H1 (cell line): ENCODE measurements at regions not wholly inside any gene's neighbourhood (a gene's known extent, or its start where the extent isn't known, plus 50 kb on each side); places are given as distances from the start of the nearest gene placed in this dataset.

Experiments
- CTCF ChIA-PET: fragments of 300-600 bp; sonication (Branson Sonifier 250); formaldehyde crosslinking; loops from one replicate; lab custom pipeline; 2021; ENCODE audit not compliant: partially characterized antibody; lab: Charles Lee
- POLR2A ChIA-PET: fragments of 300-600 bp; sonication (Branson Sonifier 250); formaldehyde crosslinking; loops from one replicate; lab custom pipeline; 2021; ENCODE audit warnings: inconsistent platforms; ENCODE audit not compliant: partially characterized antibody; lab: Charles Lee
- DNase-seq, 2 experiments: peaks; one replicate each; pipeline versions ENCODE4 v3.0.0 to v3.0.0-alpha.2; 2010 to 2022; ENCODE audit warnings: low spot score in 2 of 2, low read depth in 1 of 2, mixed read lengths in 1 of 2
- FAIRE-seq: peaks from 2 replicates; lab custom pipeline; 2011; peaks lifted over from hg19 to GRCh38; lab: Jason Lieb, UNC
- H2AFZ ChIP-seq: 2 replicates; pipeline ENCODE4 v1.8.1; 2012; ENCODE audit warnings: low read length, inconsistent platforms
- H2AK5ac ChIP-seq: 2 replicates; pipeline ENCODE4 v1.6.1; 2013; ENCODE audit warnings: low read depth, low read length
- H2BK120ac ChIP-seq: replicated peaks from 2 replicates; pipeline ENCODE3; 2013; ENCODE audit warnings: low read depth, low read length, inconsistent platforms
- H2BK12ac ChIP-seq: 2 replicates; pipeline ENCODE4 v1.6.1; 2013; ENCODE audit warnings: low read depth, low read length
- H2BK15ac ChIP-seq: 2 replicates; pipeline ENCODE4 v1.6.1; 2013; ENCODE audit warnings: low read length
- H2BK20ac ChIP-seq: 2 replicates; pipeline ENCODE4 v1.6.1; 2013; ENCODE audit warnings: low read length
- H2BK5ac ChIP-seq: 2 replicates; pipeline ENCODE4 v1.6.1; 2013; ENCODE audit warnings: low read depth, low read length
- H3K14ac ChIP-seq: 2 replicates; pipeline ENCODE4 v1.6.1; 2013; ENCODE audit warnings: inconsistent platforms; ENCODE audit not compliant: insufficient read length
- H3K18ac ChIP-seq: 2 replicates; pipeline ENCODE4 v1.6.1; 2013; ENCODE audit warnings: low read length; ENCODE audit errors: extremely low read depth
- H3K23ac ChIP-seq: 2 replicates; pipeline ENCODE4 v1.6.1; 2013; ENCODE audit warnings: inconsistent platforms; ENCODE audit not compliant: insufficient read length
- H3K23me2 ChIP-seq: 2 replicates; pipeline ENCODE4 v1.6.1; 2013; ENCODE audit warnings: low read depth, low read length
- H3K27ac ChIP-seq: 2 replicates; pipeline ENCODE4 v1.6.1; 2011; ENCODE audit warnings: low read depth, low read length, inconsistent platforms
- H3K27me3 ChIP-seq, 4 experiments: replicated peaks in 1 of 4; 1 replicate in 1 of 4; 2 replicates in 3 of 4; pipeline versions ENCODE4 v1.6.1 to v1.8.1; 2011 to 2013; ENCODE audit warnings: low read length in 3 of 4, mild to moderate bottlenecking in 3 of 4, inconsistent platforms in 2 of 4, mixed read lengths in 2 of 4, moderate library complexity in 1 of 4; ENCODE audit not compliant: control insufficient read depth in 3 of 4, insufficient read depth in 3 of 4; ENCODE audit errors: extremely low read depth in 1 of 4
- H3K36me3 ChIP-seq, 4 experiments: 2 replicates each; pipeline versions ENCODE4 v1.6.1 to v1.8.1; 2011 to 2013; ENCODE audit warnings: mild to moderate bottlenecking in 4 of 4, low read length in 3 of 4, moderate library complexity in 2 of 4, control low read depth in 1 of 4, inconsistent platforms in 1 of 4; ENCODE audit not compliant: insufficient read depth in 4 of 4, control insufficient read depth in 2 of 4
- H3K4ac ChIP-seq: replicated peaks from 2 replicates; pipeline ENCODE3; 2013; ENCODE audit warnings: low read length, low read depth, mixed read lengths, inconsistent platforms; ENCODE audit not compliant: insufficient read length
- H3K4me1 ChIP-seq, 4 experiments: replicated peaks in 1 of 4; 1 replicate in 1 of 4; 2 replicates in 3 of 4; pipeline versions ENCODE4 v1.6.1 to v1.8.1; 2011 to 2013; ENCODE audit warnings: low read length in 3 of 4, inconsistent platforms in 2 of 4, mixed read lengths in 1 of 4; ENCODE audit not compliant: insufficient read depth in 4 of 4, control insufficient read depth in 3 of 4
- H3K4me2 ChIP-seq, 2 experiments: 2 replicates each; pipeline versions ENCODE4 v1.6.1 to v1.8.1; 2011 to 2013; ENCODE audit warnings: low read depth in 2 of 2, low read length in 2 of 2, control low read depth in 1 of 2, inconsistent platforms in 1 of 2, mild to moderate bottlenecking in 1 of 2; ENCODE audit not compliant: insufficient read depth in 1 of 2
- H3K4me3 ChIP-seq, 4 experiments: fragments of 200-600, 300-600 bp in 1 of 4; sonication (generic), shearing (Covaris generic), sonication (Bioruptor Twin) in 1 of 4; 2 replicates each; pipeline versions ENCODE4 v1.5.1 to v1.8.1; 2011 to 2016; ENCODE audit warnings: low read length in 4 of 4, low read depth in 3 of 4, control low read depth in 2 of 4, inconsistent platforms in 2 of 4, mild to moderate bottlenecking in 2 of 4, mixed read lengths in 1 of 4, moderate library complexity in 1 of 4; ENCODE audit not compliant: insufficient read depth in 2 of 4; ENCODE audit errors: extremely low read depth in 1 of 4
- H3K56ac ChIP-seq: replicated peaks from 2 replicates; pipeline ENCODE3; 2013; ENCODE audit warnings: low read depth, mild to moderate bottlenecking, mixed read lengths, low read length, inconsistent platforms; ENCODE audit not compliant: insufficient read length
- H3K79me1 ChIP-seq: 2 replicates; pipeline ENCODE4 v1.6.1; 2013; ENCODE audit warnings: low read depth, low read length, control low read depth
- H3K79me2 ChIP-seq, 2 experiments: 2 replicates each; pipeline versions ENCODE4 v1.6.1 to v1.8.1; 2012 to 2013; ENCODE audit warnings: low read length in 2 of 2, mild to moderate bottlenecking in 2 of 2, inconsistent platforms in 1 of 2; ENCODE audit not compliant: insufficient read depth in 2 of 2, control insufficient read depth in 1 of 2
- H3K9ac ChIP-seq, 4 experiments: replicated peaks in 1 of 4; 1 replicate in 1 of 4; 2 replicates in 3 of 4; pipeline versions ENCODE4 v1.6.1 to v1.8.1; 2011 to 2013; ENCODE audit warnings: low read depth in 3 of 4, low read length in 3 of 4, control low read depth in 2 of 4, mild to moderate bottlenecking in 2 of 4, moderate library complexity in 2 of 4, inconsistent platforms in 1 of 4; ENCODE audit errors: extremely low read depth in 1 of 4
- H3K9me3 ChIP-seq, 2 experiments: 2 replicates each; pipeline versions ENCODE4 v1.6.1 to v1.8.1; 2012 to 2013; ENCODE audit warnings: mild to moderate bottlenecking in 2 of 2, moderate library complexity in 2 of 2, control low read depth in 1 of 2, inconsistent platforms in 1 of 2, low read depth in 1 of 2, low read length in 1 of 2, mixed read lengths in 1 of 2; ENCODE audit not compliant: insufficient read depth in 2 of 2
- H4K20me1 ChIP-seq, 2 experiments: replicated peaks in 1 of 2; 2 replicates each; pipeline versions ENCODE3 to v1.8.1; 2011 to 2013; ENCODE audit warnings: inconsistent platforms in 2 of 2, low read length in 2 of 2, mild to moderate bottlenecking in 1 of 2; ENCODE audit not compliant: insufficient read depth in 2 of 2, control insufficient read depth in 1 of 2
- H4K5ac ChIP-seq: 2 replicates; pipeline ENCODE4 v1.6.1; 2013; ENCODE audit warnings: low read length, low read depth, mixed read lengths, inconsistent platforms; ENCODE audit not compliant: insufficient read length
- H4K8ac ChIP-seq: 2 replicates; pipeline ENCODE4 v1.8.0; 2013; ENCODE audit warnings: mild to moderate bottlenecking, moderate library complexity, low read length, inconsistent platforms; ENCODE audit not compliant: insufficient read depth; ENCODE audit errors: extremely low read depth
- H4K91ac ChIP-seq: replicated peaks from 2 replicates; pipeline ENCODE3; 2013; ENCODE audit warnings: low read length, mixed read lengths, inconsistent platforms; ENCODE audit not compliant: insufficient read length
- CTBP2 ChIP-seq: IDR thresholded peaks from 2 replicates; pipeline ENCODE4 v1.7.0; 2011; ENCODE audit warnings: borderline replicate concordance, mild to moderate bottlenecking, moderate library complexity, mixed read lengths, low read length; ENCODE audit not compliant: insufficient read depth, insufficient read length
- NRF1 ChIP-seq: IDR thresholded peaks from 2 replicates; pipeline ENCODE4 v1.6.1; 2011; ENCODE audit warnings: mild to moderate bottlenecking, low read depth, low read length, improper control_type of control experiment
- RFX5 ChIP-seq: IDR thresholded peaks from 2 replicates; pipeline ENCODE4 v1.6.1; 2011; ENCODE audit warnings: low read depth, low read length, improper control_type of control experiment, borderline replicate concordance
- SP1 ChIP-seq: IDR thresholded peaks from 2 replicates; pipeline ENCODE4 v1.6.1; 2011; ENCODE audit warnings: low read depth, low read length
- SP4 ChIP-seq: IDR thresholded peaks from 2 replicates; pipeline ENCODE4 v1.6.1; 2012; ENCODE audit warnings: low read length, inconsistent platforms
- WGBS, 2 experiments: shearing (Covaris generic) in 1 of 2; methylation state at CpG; one replicate each; pipeline versions ENCODE4 v1.1.6 to v1.1.7; 2013 to 2015; ENCODE audit warnings: low lambda C conversion rate in 2 of 2, mixed read lengths in 2 of 2, inconsistent platforms in 1 of 2, low coverage in 1 of 2, missing lambda C conversion rate in 1 of 2; ENCODE audit not compliant: insufficient replicate concordance in 2 of 2, insufficient coverage in 1 of 2, insufficient read length in 1 of 2; ENCODE audit errors: extremely low coverage in 1 of 2, missing lambda C conversion rate in 1 of 2; 5-methylcytosine and 5-hydroxymethylcytosine counted together
- TF ChIP-seq, protein P1 (sequence below): IDR thresholded peaks from 2 replicates; pipeline ENCODE4 v1.6.1; 2012; ENCODE audit warnings: inconsistent platforms

DNA sequence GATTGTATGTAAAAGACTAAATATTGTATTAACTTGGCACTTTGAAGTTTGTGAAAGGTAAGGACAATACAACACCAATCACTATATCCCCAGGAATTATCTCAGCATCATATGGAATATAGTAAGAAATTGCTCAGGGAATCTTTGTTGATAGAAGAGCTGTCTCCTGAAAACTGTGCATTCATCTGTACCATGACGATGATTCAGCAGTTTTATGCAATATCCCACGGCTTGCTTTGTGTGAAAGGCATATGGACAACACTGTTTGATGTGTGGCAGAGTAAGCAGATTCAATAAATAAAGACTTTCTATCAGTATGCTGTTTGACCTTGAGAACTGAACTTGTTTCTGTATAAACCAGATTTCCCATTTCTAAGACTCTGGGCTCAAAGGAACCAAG lies 147.5 kb upstream of the PLN start:
- no peak for FAIRE-seq
- H2BK15ac ChIP-seq = no peak overlapping the region
- H3K23ac ChIP-seq = no peak overlapping the region
- no peak overlapping the region for H3K56ac ChIP-seq
- CTCF ChIA-PET = interaction anchor here (0.7 to 1.3 kb wide), 3 partner anchors 8 to 108 kb away, joined by 3 to 4 read pairs (median 3); no protein-coding TSS in a partner anchor
- H3K14ac ChIP-seq = no peak overlapping the region
- no peak overlapping the region for H4K91ac ChIP-seq
- H3K27me3 ChIP-seq = no peaks in the 10 kb centered on the region
- H2BK12ac ChIP-seq = no peak overlapping the region
- H3K23me2 ChIP-seq = no peaks in the 10 kb centered on the region
- no peak overlapping the region for H4K8ac ChIP-seq
- WGBS, 2 experiments = 90% methylated on average over 2 of the region's 2 CpGs; no CpG with 5 or more reads in 1 of the 2 experiments
- no peak overlapping the region for H4K5ac ChIP-seq
- H3K4me1 ChIP-seq = no peaks in the 10 kb centered on the region
- no peak overlapping the region for H2BK20ac ChIP-seq
- H3K4me2 ChIP-seq = no peak overlapping the region
- no peak overlapping the region for H2AK5ac ChIP-seq
- POLR2A ChIA-PET = no interaction called here
- no peak overlapping the region for H2BK5ac ChIP-seq
- no peak overlapping the region for H2AFZ ChIP-seq
- H3K27ac ChIP-seq = no peak overlapping the region
- no peak overlapping the region for H3K4ac ChIP-seq
- no peak overlapping the region for H2BK120ac ChIP-seq
- no peaks in the 10 kb centered on the region for H3K79me2 ChIP-seq
- no peaks in the 10 kb centered on the region for H3K36me3 ChIP-seq
- no peak overlapping the region for H3K4me3 ChIP-seq
- H3K9ac ChIP-seq = no peak overlapping the region
- no peaks in the 10 kb centered on the region for H3K9me3 ChIP-seq
- H3K18ac ChIP-seq = no peak overlapping the region
- H4K20me1 ChIP-seq = no peaks in the 10 kb centered on the region
- no peak for DNase-seq
- H3K79me1 ChIP-seq = no peaks in the 10 kb centered on the region; the same call in 1 of the 2 replicates
- TF ChIP-seq CTBP2 = no peak
- TF ChIP-seq, protein P1, sequence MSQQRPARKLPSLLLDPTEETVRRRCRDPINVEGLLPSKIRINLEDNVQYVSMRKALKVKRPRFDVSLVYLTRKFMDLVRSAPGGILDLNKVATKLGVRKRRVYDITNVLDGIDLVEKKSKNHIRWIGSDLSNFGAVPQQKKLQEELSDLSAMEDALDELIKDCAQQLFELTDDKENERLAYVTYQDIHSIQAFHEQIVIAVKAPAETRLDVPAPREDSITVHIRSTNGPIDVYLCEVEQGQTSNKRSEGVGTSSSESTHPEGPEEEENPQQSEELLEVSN = no peak
- TF ChIP-seq RFX5 = no peak
- TF ChIP-seq SP4 = no peak
- TF ChIP-seq NRF1 = no peak
- no peak for TF ChIP-seq SP1
